OCI-LY1 (cell line): ENCODE measurements at regions not wholly inside any gene's neighbourhood (a gene's known extent, or its start where the extent isn't known, plus 50 kb on each side); places are given as distances from the start of the nearest gene placed in this dataset.

Experiments
- H2AFZ ChIP-seq: fragments of 200-600 bp; sonication (generic), shearing (Covaris generic); 2 replicates; pipeline ENCODE4 v1.6.0; 2014; ENCODE audit warnings: antibody characterized with exemption, mild to moderate bottlenecking, low read length
- H3F3A ChIP-seq: fragments of 200-600 bp; sonication (generic), shearing (Covaris generic); 2 replicates; pipeline ENCODE4 v1.6.0; 2014; ENCODE audit warnings: mild to moderate bottlenecking, antibody characterized with exemption, low read length, moderate library complexity; ENCODE audit not compliant: insufficient read depth
- H3K27ac ChIP-seq: fragments of 200-600 bp; sonication (generic); 2 replicates; pipeline ENCODE4 v1.5.1; 2014; ENCODE audit warnings: low read length, mixed run types, mild to moderate bottlenecking, low read depth; ENCODE audit not compliant: poor library complexity, severe bottlenecking
- H3K27me3 ChIP-seq: fragments of 200-600 bp; sonication (generic); 2 replicates; pipeline ENCODE4 v1.6.0; 2014; ENCODE audit warnings: antibody characterized with exemption, mild to moderate bottlenecking, low read length, moderate library complexity; ENCODE audit not compliant: insufficient read depth
- H3K36me3 ChIP-seq: fragments of 200-600 bp; sonication (generic); 2 replicates; pipeline ENCODE4 v1.6.1; 2014; ENCODE audit warnings: mild to moderate bottlenecking, antibody characterized with exemption, low read length, moderate library complexity, mixed read lengths; ENCODE audit not compliant: insufficient read depth
- H3K4me1 ChIP-seq: fragments of 200-600 bp; sonication (generic); 2 replicates; pipeline ENCODE4 v1.5.1; 2014; ENCODE audit warnings: mild to moderate bottlenecking, low read length, moderate library complexity; ENCODE audit not compliant: insufficient read depth, severe bottlenecking
- H3K4me2 ChIP-seq: fragments of 200-600 bp; sonication (generic), shearing (Covaris generic); 2 replicates; pipeline ENCODE4 v1.6.1; 2014; ENCODE audit warnings: low read length
- H3K4me3 ChIP-seq: fragments of 200-600 bp; sonication (generic); 2 replicates; pipeline ENCODE4 v1.5.1; 2014; ENCODE audit warnings: low read length, low read depth, mild to moderate bottlenecking, mixed read lengths; ENCODE audit not compliant: poor library complexity, severe bottlenecking
- H3K79me2 ChIP-seq: fragments of 200-600 bp; shearing (Covaris generic); 2 replicates; pipeline ENCODE4 v1.6.1; 2016; ENCODE audit warnings: mixed run types, low read length, mixed read lengths; ENCODE audit not compliant: insufficient read depth
- H3K9ac ChIP-seq: fragments of 200-600 bp; sonication (generic), shearing (Covaris generic); 2 replicates; pipeline ENCODE4 v1.6.1; 2014; ENCODE audit warnings: mild to moderate bottlenecking, low read length, mixed read lengths
- H3K9me2 ChIP-seq: fragments of 200-600 bp; sonication (generic), shearing (Covaris generic); 2 replicates; pipeline ENCODE4 v1.6.1; 2014; ENCODE audit warnings: low read depth, mild to moderate bottlenecking, low read length, mixed read lengths
- H3K9me3 ChIP-seq: fragments of 200-600 bp; shearing (Covaris generic); 2 replicates; pipeline ENCODE4 v1.6.1; 2014; ENCODE audit warnings: low read length, mixed read lengths
- H4K20me1 ChIP-seq: fragments of 200-600 bp; sonication (generic), shearing (Covaris generic); 2 replicates; pipeline ENCODE4 v1.6.0; 2016; ENCODE audit warnings: mild to moderate bottlenecking, low read length; ENCODE audit not compliant: insufficient read depth
- EZH2 ChIP-seq: fragments of 200-600 bp; sonication (generic), shearing (Covaris generic); IDR thresholded peaks from 2 replicates; pipeline ENCODE4 v1.8.0; 2017; ENCODE audit warnings: borderline replicate concordance, mixed run types, mild to moderate bottlenecking, antibody characterized with exemption, low read length, moderate library complexity, mixed read lengths
- TF ChIP-seq, protein P1 (sequence below): fragments of 200-600 bp; sonication (generic), shearing (Covaris generic); IDR thresholded peaks from 2 replicates; pipeline ENCODE4 v1.5.1; 2017; ENCODE audit warnings: mild to moderate bottlenecking, antibody characterized with exemption, low read length, moderate library complexity, mixed read lengths

GRCh38 chr10:124176349-124177179, 83.2 kb upstream of the CHST15 start:
- no peak for TF ChIP-seq EZH2
- TF ChIP-seq, protein P1, sequence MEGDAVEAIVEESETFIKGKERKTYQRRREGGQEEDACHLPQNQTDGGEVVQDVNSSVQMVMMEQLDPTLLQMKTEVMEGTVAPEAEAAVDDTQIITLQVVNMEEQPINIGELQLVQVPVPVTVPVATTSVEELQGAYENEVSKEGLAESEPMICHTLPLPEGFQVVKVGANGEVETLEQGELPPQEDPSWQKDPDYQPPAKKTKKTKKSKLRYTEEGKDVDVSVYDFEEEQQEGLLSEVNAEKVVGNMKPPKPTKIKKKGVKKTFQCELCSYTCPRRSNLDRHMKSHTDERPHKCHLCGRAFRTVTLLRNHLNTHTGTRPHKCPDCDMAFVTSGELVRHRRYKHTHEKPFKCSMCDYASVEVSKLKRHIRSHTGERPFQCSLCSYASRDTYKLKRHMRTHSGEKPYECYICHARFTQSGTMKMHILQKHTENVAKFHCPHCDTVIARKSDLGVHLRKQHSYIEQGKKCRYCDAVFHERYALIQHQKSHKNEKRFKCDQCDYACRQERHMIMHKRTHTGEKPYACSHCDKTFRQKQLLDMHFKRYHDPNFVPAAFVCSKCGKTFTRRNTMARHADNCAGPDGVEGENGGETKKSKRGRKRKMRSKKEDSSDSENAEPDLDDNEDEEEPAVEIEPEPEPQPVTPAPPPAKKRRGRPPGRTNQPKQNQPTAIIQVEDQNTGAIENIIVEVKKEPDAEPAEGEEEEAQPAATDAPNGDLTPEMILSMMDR = no peak
- no peak overlapping the region for H3K4me3 ChIP-seq
- H3K9ac ChIP-seq = no peak overlapping the region
- peaks cover 8% of the 10 kb centered on the region for H3K4me1 ChIP-seq
- no peak overlapping the region for H3K4me2 ChIP-seq
- H4K20me1 ChIP-seq = no peaks in the 10 kb centered on the region
- no peaks in the 10 kb centered on the region for H3K9me2 ChIP-seq
- H2AFZ ChIP-seq = no peak overlapping the region
- no peaks in the 10 kb centered on the region for H3F3A ChIP-seq
- peaks cover 10% of the 10 kb centered on the region for H3K27me3 ChIP-seq
- H3K9me3 ChIP-seq = no peaks in the 10 kb centered on the region
- H3K36me3 ChIP-seq = no peaks in the 10 kb centered on the region
- no peak overlapping the region for H3K27ac ChIP-seq
- H3K79me2 ChIP-seq = no peaks in the 10 kb centered on the region

- Histone ChIP-seq H3K9ac (no peak overlapping the region), H3K27ac (no peak overlapping the region), H3K79me2 (no peaks in the 10 kb centered on the region), H3K4me2 (no peak overlapping the region; the same call in 1 of the 2 replicates), H3K36me3 (no peaks in the 10 kb centered on the region), H3F3A (no peaks in the 10 kb centered on the region), H3K27me3 (peaks cover 10% of the 10 kb centered on the region), H2AFZ (no peak overlapping the region), H3K4me3 (no peak overlapping the region), H3K4me1 (peaks cover 8% of the 10 kb centered on the region), H3K9me3 (no peaks in the 10 kb centered on the region), H3K9me2 (no peaks in the 10 kb centered on the region), H4K20me1 (no peaks in the 10 kb centered on the region)
- TF ChIP-seq EZH2 = no peak
- TF ChIP-seq, protein P1 = no peak
Measured at GRCh38 chr10:124175701-124176348, 82.4 kb upstream of the CHST15 start.

- no peaks in the 10 kb centered on the region for H3K36me3 ChIP-seq
- peaks cover 10% of the 10 kb centered on the region for H3K27me3 ChIP-seq
- no peaks in the 10 kb centered on the region for H3K9me3 ChIP-seq
- H4K20me1 ChIP-seq = no peaks in the 10 kb centered on the region
- no peaks in the 10 kb centered on the region for H3K9me2 ChIP-seq
- TF ChIP-seq EZH2 = no peak
- TF ChIP-seq, protein P1 = no peak
- H3K9ac ChIP-seq = no peak overlapping the region
- H3K4me1 ChIP-seq = peaks cover 8% of the 10 kb centered on the region
- no peaks in the 10 kb centered on the region for H3K79me2 ChIP-seq
- H3K4me3 ChIP-seq = no peak overlapping the region
- H3K4me2 ChIP-seq = no peak overlapping the region
- no peak overlapping the region for H3K27ac ChIP-seq
- H3F3A ChIP-seq = no peaks in the 10 kb centered on the region
- no peak overlapping the region for H2AFZ ChIP-seq
Measured at GRCh38 chr10:124174673-124175645, 81.6 kb upstream of the CHST15 start.
